ENCODE measurements at regions not wholly inside any gene's neighbourhood (a gene's known extent, or its start where the extent isn't known, plus 50 kb on each side); places are given as distances from the start of the nearest gene placed in this dataset.

GRCh38 chr13:33686772-33687480 is 131.0 kb upstream of the RFC3 start:
- POLR2A ChIA-PET (ENCODE audit: partially characterized antibody): no interaction called here
- intact Hi-C loops (cut with micrococcal nuclease): no loop called here
- CTCF ChIA-PET (ENCODE audit: partially characterized antibody): no interaction called here
- H3K9me3 ChIP-seq (ENCODE audit: control insufficient read depth in 1 of 2, low read length in 2 of 2): no peaks in the 10 kb centered on the region
- Mint-ChIP-seq H3K36me3 (no peaks in the 10 kb centered on the region), H3K27me3 (no peaks in the 10 kb centered on the region), H3K9me3 (no peaks in the 10 kb centered on the region), H3K27ac (no peak overlapping the region), H3K4me3 (no peak overlapping the region), H3K4me1 (no peaks in the 10 kb centered on the region)
- DNase-seq: no peak
- H3K36me3 ChIP-seq (ENCODE audit: insufficient read depth, low read length): no peaks in the 10 kb centered on the region
- H3K4me3 ChIP-seq (ENCODE audit: low read length in 2 of 2): no peak overlapping the region
- no peak overlapping the region for H3K27ac ChIP-seq (ENCODE audit: low read depth, low read length)
- no peaks in the 10 kb centered on the region for H3K4me1 ChIP-seq (ENCODE audit: insufficient read depth, low read length)
- no peaks in the 10 kb centered on the region for H3K27me3 ChIP-seq (ENCODE audit: insufficient read depth, low read length)

DNA sequence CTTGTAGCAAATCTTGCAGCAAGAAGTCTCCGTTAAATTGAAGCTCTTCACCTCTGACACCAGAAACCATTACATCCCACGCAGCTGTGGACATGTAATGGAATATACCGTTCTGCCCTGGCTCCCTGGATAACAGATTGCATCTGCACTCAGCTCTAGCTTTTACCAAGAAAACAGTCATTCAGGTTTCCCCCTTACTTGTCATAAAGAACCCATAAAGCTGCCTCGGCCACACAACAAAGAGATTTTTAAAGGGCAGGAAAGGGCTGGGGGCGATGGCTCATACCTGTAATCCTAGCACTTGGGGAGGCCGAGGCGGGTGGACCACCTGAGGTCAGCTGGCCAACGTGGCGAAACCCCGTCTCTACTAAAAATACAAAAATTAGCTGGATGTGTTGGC is 127.6 kb upstream of the RFC3 start:
- Histone ChIP-seq H3K4me3 (ENCODE audit: low read length in 2 of 2) (no peak overlapping the region), H3K27ac (ENCODE audit: low read depth, low read length) (no peak overlapping the region), H3K36me3 (ENCODE audit: insufficient read depth, low read length) (no peaks in the 10 kb centered on the region), H3K4me1 (ENCODE audit: insufficient read depth, low read length) (no peaks in the 10 kb centered on the region), H3K9me3 (ENCODE audit: control insufficient read depth in 1 of 2, low read length in 2 of 2) (no peaks in the 10 kb centered on the region), H3K27me3 (ENCODE audit: insufficient read depth, low read length) (no peaks in the 10 kb centered on the region)
- CTCF ChIA-PET (ENCODE audit: partially characterized antibody): no interaction called here
- intact Hi-C loops (cut with micrococcal nuclease): no loop called here
- POLR2A ChIA-PET (ENCODE audit: partially characterized antibody): no interaction called here
- Mint-ChIP-seq H3K4me3 (no peak overlapping the region), H3K9me3 (no peaks in the 10 kb centered on the region), H3K27ac (no peak overlapping the region), H3K36me3 (no peaks in the 10 kb centered on the region), H3K4me1 (no peaks in the 10 kb centered on the region), H3K27me3 (no peaks in the 10 kb centered on the region)
- no peak for DNase-seq

DNA sequence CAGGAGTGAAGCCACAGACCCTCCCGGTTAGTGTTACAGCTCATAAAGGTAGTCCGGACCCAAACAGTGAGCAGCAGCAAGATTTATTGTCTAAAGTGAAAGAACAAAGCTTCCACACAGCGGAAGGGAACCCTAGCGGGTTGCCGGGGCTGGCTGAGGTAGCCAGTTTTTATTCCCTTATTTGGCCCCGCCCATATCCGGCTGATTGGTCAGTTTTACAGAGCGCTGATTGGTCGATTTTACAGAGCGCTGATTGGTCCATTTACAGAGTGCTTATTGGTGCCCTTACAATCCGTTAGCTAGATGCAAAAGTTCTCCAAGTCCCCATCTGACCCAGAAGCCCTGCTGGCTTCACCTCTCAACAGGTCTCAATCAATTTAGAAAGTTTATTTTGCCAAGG is 126.0 kb upstream of the RFC3 start:
- Mint-ChIP-seq H3K4me1 (no peaks in the 10 kb centered on the region), H3K27ac (no peak overlapping the region), H3K36me3 (no peaks in the 10 kb centered on the region), H3K27me3 (no peaks in the 10 kb centered on the region), H3K4me3 (no peak overlapping the region), H3K9me3 (no peaks in the 10 kb centered on the region)
- no peak for DNase-seq
- ChIA-PET POLR2A (ENCODE audit: partially characterized antibody) (no interaction called here), CTCF (ENCODE audit: partially characterized antibody) (no interaction called here)
- no peak overlapping the region for H3K4me3 ChIP-seq (ENCODE audit: low read length in 2 of 2)
- H3K9me3 ChIP-seq (ENCODE audit: control insufficient read depth in 1 of 2, low read length in 2 of 2): no peaks in the 10 kb centered on the region
- H3K36me3 ChIP-seq (ENCODE audit: insufficient read depth, low read length): no peaks in the 10 kb centered on the region
- intact Hi-C loops (cut with micrococcal nuclease): no loop called here
- no peaks in the 10 kb centered on the region for H3K27me3 ChIP-seq (ENCODE audit: insufficient read depth, low read length)
- H3K27ac ChIP-seq (ENCODE audit: low read depth, low read length): no peak overlapping the region
- H3K4me1 ChIP-seq (ENCODE audit: insufficient read depth, low read length): no peaks in the 10 kb centered on the region

- H3K9me3 Mint-ChIP-seq: no peaks in the 10 kb centered on the region
- Histone ChIP-seq H3K27ac (ENCODE audit: low read depth, low read length) (no peak overlapping the region), H3K4me3 (ENCODE audit: low read length in 2 of 2) (no peak overlapping the region), H3K36me3 (ENCODE audit: insufficient read depth, low read length) (no peaks in the 10 kb centered on the region), H3K27me3 (ENCODE audit: insufficient read depth, low read length) (no peaks in the 10 kb centered on the region), H3K9me3 (ENCODE audit: control insufficient read depth in 1 of 2, low read length in 2 of 2) (no peaks in the 10 kb centered on the region), H3K4me1 (ENCODE audit: insufficient read depth, low read length) (no peaks in the 10 kb centered on the region)
- no peak overlapping the region for H3K4me3 Mint-ChIP-seq
- ChIA-PET CTCF (ENCODE audit: partially characterized antibody) (no interaction called here), POLR2A (ENCODE audit: partially characterized antibody) (no interaction called here)
- no peaks in the 10 kb centered on the region for H3K36me3 Mint-ChIP-seq
- no peaks in the 10 kb centered on the region for H3K4me1 Mint-ChIP-seq
- intact Hi-C loops (cut with micrococcal nuclease): no loop called here
- H3K27me3 Mint-ChIP-seq: no peaks in the 10 kb centered on the region
- no peak for DNase-seq
- no peak overlapping the region for H3K27ac Mint-ChIP-seq
Observed at GRCh38 chr13:33692531-33692930, 125.4 kb upstream of the RFC3 start.

GRCh38 chr13:33694546-33694945 is 123.4 kb upstream of the RFC3 start:
- H3K4me1 Mint-ChIP-seq: no peaks in the 10 kb centered on the region
- ChIA-PET POLR2A (ENCODE audit: partially characterized antibody) (no interaction called here), CTCF (ENCODE audit: partially characterized antibody) (interaction anchor here (0.7 kb wide), 1 partner anchor 30 kb away, joined by 3 read pairs; no protein-coding TSS in a partner anchor)
- H3K4me1 ChIP-seq (ENCODE audit: insufficient read depth, low read length): no peaks in the 10 kb centered on the region
- H3K9me3 Mint-ChIP-seq: no peaks in the 10 kb centered on the region
- no peak overlapping the region for H3K4me3 Mint-ChIP-seq
- H3K4me3 ChIP-seq (ENCODE audit: low read length in 2 of 2): no peak overlapping the region
- H3K36me3 Mint-ChIP-seq: no peaks in the 10 kb centered on the region
- H3K9me3 ChIP-seq (ENCODE audit: control insufficient read depth in 1 of 2, low read length in 2 of 2): no peaks in the 10 kb centered on the region
- H3K27me3 ChIP-seq (ENCODE audit: insufficient read depth, low read length): no peaks in the 10 kb centered on the region
- H3K36me3 ChIP-seq (ENCODE audit: insufficient read depth, low read length): no peaks in the 10 kb centered on the region
- H3K27ac ChIP-seq (ENCODE audit: low read depth, low read length): no peak overlapping the region
- intact Hi-C loops (cut with micrococcal nuclease): no loop called here
- DNase-seq: no peak
- H3K27me3 Mint-ChIP-seq: no peaks in the 10 kb centered on the region
- H3K27ac Mint-ChIP-seq: no peak overlapping the region

DNA sequence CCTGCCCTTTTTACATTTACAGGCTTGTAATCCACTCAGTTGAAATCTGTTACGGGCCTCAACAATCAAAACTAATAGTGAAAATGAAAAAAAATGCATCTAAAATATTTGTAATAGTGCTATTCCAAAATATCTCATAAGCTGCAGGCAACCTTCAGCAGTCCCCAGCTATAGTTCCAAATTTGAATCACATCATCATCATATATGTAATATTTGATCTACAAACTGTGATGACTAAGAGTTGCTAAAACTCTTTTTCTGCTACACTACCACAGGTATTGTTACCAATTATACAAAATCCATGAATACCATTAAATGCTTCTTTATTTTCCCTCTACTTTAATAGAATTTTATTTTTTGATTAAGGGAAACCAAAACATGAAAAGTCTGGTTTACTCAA is 121.4 kb upstream of the RFC3 start:
- DNase-seq: no peak
- Mint-ChIP-seq H3K9me3 (no peaks in the 10 kb centered on the region), H3K27ac (no peak overlapping the region), H3K4me1 (no peaks in the 10 kb centered on the region), H3K4me3 (no peak overlapping the region), H3K36me3 (no peaks in the 10 kb centered on the region), H3K27me3 (no peaks in the 10 kb centered on the region)
- Histone ChIP-seq H3K27ac (ENCODE audit: low read depth, low read length) (no peak overlapping the region), H3K36me3 (ENCODE audit: insufficient read depth, low read length) (no peaks in the 10 kb centered on the region), H3K27me3 (ENCODE audit: insufficient read depth, low read length) (no peaks in the 10 kb centered on the region), H3K9me3 (ENCODE audit: control insufficient read depth in 1 of 2, low read length in 2 of 2) (no peaks in the 10 kb centered on the region), H3K4me3 (ENCODE audit: low read length in 2 of 2) (no peak overlapping the region), H3K4me1 (ENCODE audit: insufficient read depth, low read length) (no peaks in the 10 kb centered on the region)
- intact Hi-C loops (cut with micrococcal nuclease): no loop called here
- CTCF ChIA-PET (ENCODE audit: partially characterized antibody): no interaction called here
- POLR2A ChIA-PET (ENCODE audit: partially characterized antibody): no interaction called here

DNA sequence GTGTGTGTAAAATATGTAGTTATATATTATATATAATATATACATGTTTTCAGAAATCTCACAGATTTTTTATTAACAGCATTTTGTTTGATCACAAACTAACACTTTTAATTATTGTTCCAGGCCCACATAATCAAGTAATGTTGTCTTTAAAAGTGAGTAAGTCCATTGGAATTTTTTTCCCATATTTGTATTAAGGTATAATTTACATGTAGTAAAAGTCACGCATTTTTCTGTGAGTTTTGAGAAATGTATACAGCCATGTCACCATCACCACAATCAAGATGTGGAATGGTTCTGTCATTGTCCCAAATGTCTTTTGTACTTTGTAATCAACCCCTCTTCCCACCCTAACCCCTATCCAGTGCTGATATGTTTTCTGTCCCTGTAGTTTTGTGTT is 120.0 kb upstream of the RFC3 start:
- H3K27ac Mint-ChIP-seq: no peak overlapping the region
- Histone ChIP-seq H3K27ac (ENCODE audit: low read depth, low read length) (no peak overlapping the region), H3K4me3 (ENCODE audit: low read length in 2 of 2) (no peak overlapping the region), H3K4me1 (ENCODE audit: insufficient read depth, low read length) (no peaks in the 10 kb centered on the region), H3K9me3 (ENCODE audit: control insufficient read depth in 1 of 2, low read length in 2 of 2) (no peaks in the 10 kb centered on the region), H3K36me3 (ENCODE audit: insufficient read depth, low read length) (no peaks in the 10 kb centered on the region), H3K27me3 (ENCODE audit: insufficient read depth, low read length) (no peaks in the 10 kb centered on the region)
- no peaks in the 10 kb centered on the region for H3K27me3 Mint-ChIP-seq
- H3K4me1 Mint-ChIP-seq: no peaks in the 10 kb centered on the region
- H3K4me3 Mint-ChIP-seq: no peak overlapping the region
- ChIA-PET CTCF (ENCODE audit: partially characterized antibody) (no interaction called here), POLR2A (ENCODE audit: partially characterized antibody) (no interaction called here)
- intact Hi-C loops (cut with micrococcal nuclease): no loop called here
- no peaks in the 10 kb centered on the region for H3K36me3 Mint-ChIP-seq
- no peak for DNase-seq
- peaks cover 0 to 2% (median 0%) of the 10 kb centered on the region in 8 donors for H3K9me3 Mint-ChIP-seq

DNA sequence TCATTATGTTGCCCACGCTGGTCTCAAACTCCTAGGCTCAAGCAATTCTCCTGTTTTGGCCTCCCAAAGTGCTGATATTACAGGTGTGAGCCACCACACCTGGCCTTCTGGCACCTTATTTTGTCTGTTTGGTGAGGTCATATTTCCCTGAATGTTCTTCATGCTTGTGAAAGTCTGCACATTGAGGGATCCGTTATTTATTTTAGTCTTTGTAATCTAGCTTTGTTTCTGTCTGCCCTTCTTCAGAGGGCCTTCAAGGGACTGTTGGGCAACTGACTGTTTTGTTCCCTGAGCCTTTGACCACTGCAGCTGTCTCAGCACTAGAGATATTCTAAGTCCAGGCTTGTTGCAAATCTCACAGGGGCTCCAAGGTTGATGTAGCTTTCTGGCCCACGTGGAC is 110.5 kb upstream of the RFC3 start:
- CTCF ChIA-PET (ENCODE audit: partially characterized antibody): interaction anchor here (1.6 to 1.7 kb wide), 2 partner anchors 16 to 480 kb away, joined by 3 to 10 read pairs; no protein-coding TSS in a partner anchor

More for the DNA sequence above, 110.5 kb upstream of the RFC3 start:
- Histone ChIP-seq H3K4me1 (ENCODE audit: insufficient read depth, low read length) (no peaks in the 10 kb centered on the region), H3K9me3 (ENCODE audit: control insufficient read depth in 1 of 2, low read length in 2 of 2) (no peaks in the 10 kb centered on the region), H3K27ac (ENCODE audit: low read depth, low read length) (no peak overlapping the region), H3K4me3 (ENCODE audit: low read length in 2 of 2) (no peak overlapping the region), H3K27me3 (ENCODE audit: insufficient read depth, low read length) (no peaks in the 10 kb centered on the region), H3K36me3 (ENCODE audit: insufficient read depth, low read length) (no peaks in the 10 kb centered on the region)
- Mint-ChIP-seq H3K36me3 (peaks cover 1 to 4% of the 10 kb centered on the region in 2 donors), H3K27ac (no peak overlapping the region), H3K4me3 (no peak overlapping the region), H3K27me3 (no peaks in the 10 kb centered on the region), H3K9me3 (peaks cover 0 to 36% (median 27%) of the 10 kb centered on the region in 8 donors), H3K4me1 (no peaks in the 10 kb centered on the region)
- no peak for DNase-seq
- intact Hi-C loops (cut with micrococcal nuclease): no loop called here
- POLR2A ChIA-PET (ENCODE audit: partially characterized antibody): interaction anchor here (1.2 kb wide), 1 partner anchor 164 kb away, joined by 3 read pairs; no protein-coding TSS in a partner anchor

Measured in CD4-positive, alpha-beta memory T cell (primary cell).